GM23338 (cell line): ENCODE measurements at regions not wholly inside any gene's neighbourhood (a gene's known extent, or its start where the extent isn't known, plus 50 kb on each side); places are given as distances from the start of the nearest gene placed in this dataset.

Source experiments
- ATAC-seq: fragments of 200-7000 bp; cut with Tn5 transposase; 3 replicates; pipeline ENCODE4 v1.9.1; 2020
- DNase-seq: peaks from one replicate; pipeline ENCODE4 v3.0.0-alpha.2; 2015; ENCODE audit warnings: low spot score
- H2AFZ ChIP-seq: fragments of 200-600 bp; sonication (generic); 2 replicates; pipeline ENCODE4 v1.8.0; 2016; ENCODE audit warnings: antibody characterized with exemption, mild to moderate bottlenecking, moderate library complexity
- H3F3A ChIP-seq: fragments of 200-600 bp; sonication (generic); replicated peaks from 2 replicates; pipeline ENCODE4 v1.8.0; 2017; ENCODE audit warnings: antibody characterized with exemption, mixed run types, low read depth
- H3K27ac ChIP-seq: fragments of 200-600 bp; sonication (generic); 2 replicates; pipeline ENCODE4 v1.6.1; 2016; ENCODE audit warnings: low read depth
- H3K27me3 ChIP-seq: fragments of 200-600 bp; sonication (generic); 2 replicates; pipeline ENCODE4 v1.8.0; 2016; ENCODE audit warnings: mild to moderate bottlenecking, mixed run types, moderate library complexity; ENCODE audit not compliant: insufficient read depth
- H3K36me3 ChIP-seq: fragments of 200-600 bp; sonication (generic); 2 replicates; pipeline ENCODE4 v1.8.0; 2016; ENCODE audit warnings: mild to moderate bottlenecking; ENCODE audit not compliant: insufficient read depth
- H3K4me1 ChIP-seq: fragments of 200-600 bp; sonication (generic); 2 replicates; pipeline ENCODE4 v1.8.0; 2016; ENCODE audit warnings: mild to moderate bottlenecking, moderate library complexity; ENCODE audit not compliant: insufficient read depth
- H3K4me2 ChIP-seq: fragments of 200-600 bp; sonication (generic); 2 replicates; pipeline ENCODE4 v1.7.1; 2017; ENCODE audit warnings: mixed run types
- H3K4me3 ChIP-seq: fragments of 200-600 bp; sonication (generic); 2 replicates; pipeline ENCODE4 v1.6.1; 2016; ENCODE audit warnings: mixed run types
- H3K79me2 ChIP-seq: fragments of 200-600 bp; sonication (generic); replicated peaks from 2 replicates; pipeline ENCODE4 v1.8.0; 2017; ENCODE audit warnings: mild to moderate bottlenecking; ENCODE audit not compliant: insufficient read depth
- H3K9me2 ChIP-seq: fragments of 200-600 bp; sonication (generic); 2 replicates; pipeline ENCODE4 v1.8.0; 2017; ENCODE audit not compliant: insufficient read depth
- H4K20me1 ChIP-seq: fragments of 200-600 bp; sonication (generic); replicated peaks from 2 replicates; pipeline ENCODE4 v1.8.0; 2017; ENCODE audit warnings: mild to moderate bottlenecking; ENCODE audit not compliant: insufficient read depth
- H3K27ac Mint-ChIP-seq: 2 replicates; pipeline ENCODE4 v1.8.0; 2020; ENCODE audit warnings: inconsistent platforms, mild to moderate bottlenecking, moderate library complexity, mixed read lengths
- H3K27me3 Mint-ChIP-seq: 3 replicates; pipeline ENCODE4 v1.8.0; 2022; ENCODE audit warnings: low read depth, mild to moderate bottlenecking, moderate library complexity, mixed read lengths, inconsistent platforms; ENCODE audit not compliant: insufficient read depth, poor library complexity
- H3K36me3 Mint-ChIP-seq: 3 replicates; pipeline ENCODE4 v1.8.0; 2021; ENCODE audit warnings: low read depth, mild to moderate bottlenecking, inconsistent platforms, moderate library complexity, mixed read lengths
- H3K4me1 Mint-ChIP-seq: 3 replicates; pipeline ENCODE4 v1.8.0; 2020; ENCODE audit warnings: mild to moderate bottlenecking, inconsistent platforms, mixed read lengths
- H3K4me3 Mint-ChIP-seq: 3 replicates; pipeline ENCODE4 v1.8.0; 2021; ENCODE audit warnings: moderate library complexity, mild to moderate bottlenecking, inconsistent platforms, mixed read lengths
- H3K9me3 Mint-ChIP-seq: 3 replicates; pipeline ENCODE4 v1.8.0; 2020; ENCODE audit warnings: moderate library complexity, mild to moderate bottlenecking, inconsistent platforms, mixed read lengths
- CREB1 ChIP-seq: fragments of 250-450 bp; sonication (Bioruptor Pico); IDR thresholded peaks from 2 replicates; pipeline ENCODE4 v1.5.0; 2020; ENCODE audit warnings: low read depth, mild to moderate bottlenecking, moderate library complexity
- EZH2 ChIP-seq: fragments of 200-600 bp; sonication (generic); IDR thresholded peaks from one replicate; pipeline ENCODE4 v1.8.0; 2017; ENCODE audit warnings: antibody characterized with exemption, mild to moderate bottlenecking, low read depth; ENCODE audit not compliant: unreplicated experiment
- EZH2phosphoT487 ChIP-seq: fragments of 200-600 bp; sonication (generic); IDR thresholded peaks from one replicate; pipeline ENCODE4 v1.8.1; 2018; ENCODE audit warnings: antibody characterized with exemption; ENCODE audit not compliant: unreplicated experiment
- JUNB ChIP-seq: IDR thresholded peaks from one replicate; pipeline ENCODE4 v1.6.1; 2016; ENCODE audit warnings: antibody characterized with exemption; ENCODE audit not compliant: unreplicated experiment
- POLR2AphosphoS5 ChIP-seq: IDR thresholded peaks from 2 replicates; pipeline ENCODE4 v1.6.1; 2016; ENCODE audit warnings: antibody characterized with exemption, low read depth
- STAT1 ChIP-seq: IDR thresholded peaks from one replicate; pipeline ENCODE4 v1.6.1; 2016; ENCODE audit warnings: antibody characterized with exemption; ENCODE audit not compliant: unreplicated experiment
- ZNF331 ChIP-seq: fragments of 250-450 bp; sonication (Bioruptor Pico); IDR thresholded peaks from 2 replicates; pipeline ENCODE4 v1.5.0; 2020; ENCODE audit warnings: low read depth, mild to moderate bottlenecking, moderate library complexity
- TF ChIP-seq, protein P1 (sequence below), 2 experiments: fragments of 200-600 bp in 1 of 2; sonication (generic) in 1 of 2; conservative IDR thresholded peaks; 2 replicates each; pipeline versions ENCODE4 v1.5.1 to v1.6.1; 2016 to 2017; ENCODE audit warnings: antibody characterized with exemption in 2 of 2, low read depth in 2 of 2, mild to moderate bottlenecking in 2 of 2, moderate library complexity in 1 of 2
- TF ChIP-seq, protein P2 (sequence below): IDR thresholded peaks from 2 replicates; pipeline ENCODE4 v1.6.1; 2016; ENCODE audit warnings: antibody characterized with exemption
- TF ChIP-seq, protein P3 (sequence below): IDR thresholded peaks from one replicate; pipeline ENCODE4 v1.6.1; 2018; ENCODE audit warnings: antibody characterized with exemption; ENCODE audit not compliant: unreplicated experiment

DNA sequence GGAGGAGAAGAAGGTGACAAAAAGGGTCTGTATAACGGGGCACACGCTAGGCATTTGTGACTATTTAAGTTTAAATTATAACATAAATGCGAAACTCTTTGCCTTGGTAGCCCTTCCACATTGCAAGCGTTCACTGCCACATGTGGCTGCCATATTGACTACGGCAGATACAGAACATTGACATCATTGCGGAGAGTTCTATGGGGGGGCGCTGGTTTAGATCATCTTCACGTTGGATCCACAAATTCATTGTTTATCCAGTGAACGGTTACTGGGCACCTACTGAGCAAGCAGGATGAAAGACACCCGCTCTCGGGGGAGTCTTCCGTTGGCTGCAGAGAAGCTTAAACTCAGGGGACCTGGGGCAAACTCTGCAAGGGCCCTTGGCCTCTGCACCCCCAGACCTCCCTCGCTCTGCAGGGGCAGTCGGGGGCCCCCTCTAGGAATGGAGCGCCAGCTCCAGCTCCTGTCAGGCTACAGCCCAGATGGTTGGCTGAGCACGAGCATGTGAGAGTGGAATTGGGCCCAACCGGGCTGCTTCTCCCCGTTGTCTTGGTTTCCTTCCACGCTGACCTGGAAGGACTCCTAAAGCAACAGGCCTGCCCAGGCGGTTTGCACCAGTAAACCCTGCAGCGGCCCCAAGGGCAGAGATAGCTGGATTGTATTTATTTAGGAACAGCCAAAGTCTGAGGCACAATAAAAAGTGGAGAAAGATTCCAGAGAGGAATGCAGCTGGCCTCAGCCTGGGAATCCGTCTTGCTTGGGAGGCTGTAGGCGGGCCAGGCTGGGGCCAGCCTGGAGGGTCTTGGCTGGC, 172.2 kb downstream of the SEC14L1 start:
- Histone ChIP-seq H3K36me3 (no peaks in the 10 kb centered on the region), H3F3A (no peaks in the 10 kb centered on the region), H3K9me2 (no peaks in the 10 kb centered on the region), H3K79me2 (no peaks in the 10 kb centered on the region; the same call in 1 of the 2 replicates), H3K27ac (no peak overlapping the region), H2AFZ (no peak overlapping the region), H3K4me2 (no peak overlapping the region), H3K4me1 (peaks cover 4% of the 10 kb centered on the region; the same call in 1 of the 2 replicates), H3K27me3 (no peaks in the 10 kb centered on the region), H3K4me3 (no peak overlapping the region), H4K20me1 (no peaks in the 10 kb centered on the region; the same call in 1 of the 2 replicates)
- H3K27ac Mint-ChIP-seq: no peak overlapping the region
- H3K4me3 Mint-ChIP-seq: no peak overlapping the region
- H3K9me3 Mint-ChIP-seq: no peaks in the 10 kb centered on the region
- TF ChIP-seq EZH2phosphoT487 (no peak), POLR2AphosphoS5 (no peak)
- H3K36me3 Mint-ChIP-seq: peaks cover 4% of the 10 kb centered on the region; the same call in 1 of the 3 replicates
- ATAC-seq (no peak), DNase-seq (no peak)
- peaks cover 8% of the 10 kb centered on the region for H3K27me3 Mint-ChIP-seq
- H3K4me1 Mint-ChIP-seq: peaks cover 17% of the 10 kb centered on the region

DNA sequence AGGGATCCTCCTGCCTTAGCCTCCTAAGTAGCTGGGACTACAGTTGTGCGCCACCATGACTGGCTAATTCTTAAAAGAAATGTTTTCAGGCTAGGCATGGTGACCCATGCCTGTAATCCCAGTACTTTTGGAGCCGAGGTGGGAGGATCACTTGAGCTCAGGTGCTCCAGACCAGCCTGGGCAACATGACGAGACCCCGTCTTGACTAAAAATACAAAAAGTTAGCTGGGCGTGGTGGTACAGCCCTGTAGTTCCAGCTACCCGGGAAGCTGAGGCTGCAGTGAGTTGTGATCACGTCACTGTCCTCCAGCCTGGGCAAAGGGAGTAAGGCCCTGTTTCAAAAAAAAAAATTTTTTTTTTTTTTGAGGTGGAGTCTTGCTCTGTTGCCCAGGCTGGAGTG, 173.1 kb downstream of the SEC14L1 start:
- H3K27ac Mint-ChIP-seq: no peak overlapping the region
- Histone ChIP-seq H3K79me2 (no peaks in the 10 kb centered on the region; the same call in 1 of the 2 replicates), H3K4me2 (no peak overlapping the region), H2AFZ (no peak overlapping the region), H3K27me3 (no peaks in the 10 kb centered on the region), H3F3A (no peaks in the 10 kb centered on the region), H3K4me1 (peaks cover 4% of the 10 kb centered on the region; the same call in 1 of the 2 replicates), H3K9me2 (no peaks in the 10 kb centered on the region), H3K36me3 (no peaks in the 10 kb centered on the region), H3K4me3 (no peak overlapping the region), H4K20me1 (no peaks in the 10 kb centered on the region; the same call in 1 of the 2 replicates), H3K27ac (no peak overlapping the region)
- peaks cover 10% of the 10 kb centered on the region for H3K27me3 Mint-ChIP-seq
- peaks cover 20% of the 10 kb centered on the region for H3K4me1 Mint-ChIP-seq
- H3K9me3 Mint-ChIP-seq: no peaks in the 10 kb centered on the region
- H3K36me3 Mint-ChIP-seq: peaks cover 4% of the 10 kb centered on the region; the same call in 1 of the 3 replicates
- ATAC-seq (no peak), DNase-seq (no peak)
- no peak overlapping the region for H3K4me3 Mint-ChIP-seq
- no peak for TF ChIP-seq JUNB
- TF ChIP-seq, protein P1, sequence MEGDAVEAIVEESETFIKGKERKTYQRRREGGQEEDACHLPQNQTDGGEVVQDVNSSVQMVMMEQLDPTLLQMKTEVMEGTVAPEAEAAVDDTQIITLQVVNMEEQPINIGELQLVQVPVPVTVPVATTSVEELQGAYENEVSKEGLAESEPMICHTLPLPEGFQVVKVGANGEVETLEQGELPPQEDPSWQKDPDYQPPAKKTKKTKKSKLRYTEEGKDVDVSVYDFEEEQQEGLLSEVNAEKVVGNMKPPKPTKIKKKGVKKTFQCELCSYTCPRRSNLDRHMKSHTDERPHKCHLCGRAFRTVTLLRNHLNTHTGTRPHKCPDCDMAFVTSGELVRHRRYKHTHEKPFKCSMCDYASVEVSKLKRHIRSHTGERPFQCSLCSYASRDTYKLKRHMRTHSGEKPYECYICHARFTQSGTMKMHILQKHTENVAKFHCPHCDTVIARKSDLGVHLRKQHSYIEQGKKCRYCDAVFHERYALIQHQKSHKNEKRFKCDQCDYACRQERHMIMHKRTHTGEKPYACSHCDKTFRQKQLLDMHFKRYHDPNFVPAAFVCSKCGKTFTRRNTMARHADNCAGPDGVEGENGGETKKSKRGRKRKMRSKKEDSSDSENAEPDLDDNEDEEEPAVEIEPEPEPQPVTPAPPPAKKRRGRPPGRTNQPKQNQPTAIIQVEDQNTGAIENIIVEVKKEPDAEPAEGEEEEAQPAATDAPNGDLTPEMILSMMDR (conservative IDR thresholded peaks at IDR 0.05; ENCODE audit: low read depth in 2 of 2): no peak
- TF ChIP-seq EZH2: no peak
- TF ChIP-seq, protein P2, sequence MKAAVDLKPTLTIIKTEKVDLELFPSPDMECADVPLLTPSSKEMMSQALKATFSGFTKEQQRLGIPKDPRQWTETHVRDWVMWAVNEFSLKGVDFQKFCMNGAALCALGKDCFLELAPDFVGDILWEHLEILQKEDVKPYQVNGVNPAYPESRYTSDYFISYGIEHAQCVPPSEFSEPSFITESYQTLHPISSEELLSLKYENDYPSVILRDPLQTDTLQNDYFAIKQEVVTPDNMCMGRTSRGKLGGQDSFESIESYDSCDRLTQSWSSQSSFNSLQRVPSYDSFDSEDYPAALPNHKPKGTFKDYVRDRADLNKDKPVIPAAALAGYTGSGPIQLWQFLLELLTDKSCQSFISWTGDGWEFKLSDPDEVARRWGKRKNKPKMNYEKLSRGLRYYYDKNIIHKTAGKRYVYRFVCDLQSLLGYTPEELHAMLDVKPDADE: no peak
- TF ChIP-seq STAT1: no peak
- TF ChIP-seq CREB1 (CRISPR knock-in tag): no peak
- no peak for TF ChIP-seq ZNF331 (CRISPR knock-in tag)
- TF ChIP-seq, protein P3, sequence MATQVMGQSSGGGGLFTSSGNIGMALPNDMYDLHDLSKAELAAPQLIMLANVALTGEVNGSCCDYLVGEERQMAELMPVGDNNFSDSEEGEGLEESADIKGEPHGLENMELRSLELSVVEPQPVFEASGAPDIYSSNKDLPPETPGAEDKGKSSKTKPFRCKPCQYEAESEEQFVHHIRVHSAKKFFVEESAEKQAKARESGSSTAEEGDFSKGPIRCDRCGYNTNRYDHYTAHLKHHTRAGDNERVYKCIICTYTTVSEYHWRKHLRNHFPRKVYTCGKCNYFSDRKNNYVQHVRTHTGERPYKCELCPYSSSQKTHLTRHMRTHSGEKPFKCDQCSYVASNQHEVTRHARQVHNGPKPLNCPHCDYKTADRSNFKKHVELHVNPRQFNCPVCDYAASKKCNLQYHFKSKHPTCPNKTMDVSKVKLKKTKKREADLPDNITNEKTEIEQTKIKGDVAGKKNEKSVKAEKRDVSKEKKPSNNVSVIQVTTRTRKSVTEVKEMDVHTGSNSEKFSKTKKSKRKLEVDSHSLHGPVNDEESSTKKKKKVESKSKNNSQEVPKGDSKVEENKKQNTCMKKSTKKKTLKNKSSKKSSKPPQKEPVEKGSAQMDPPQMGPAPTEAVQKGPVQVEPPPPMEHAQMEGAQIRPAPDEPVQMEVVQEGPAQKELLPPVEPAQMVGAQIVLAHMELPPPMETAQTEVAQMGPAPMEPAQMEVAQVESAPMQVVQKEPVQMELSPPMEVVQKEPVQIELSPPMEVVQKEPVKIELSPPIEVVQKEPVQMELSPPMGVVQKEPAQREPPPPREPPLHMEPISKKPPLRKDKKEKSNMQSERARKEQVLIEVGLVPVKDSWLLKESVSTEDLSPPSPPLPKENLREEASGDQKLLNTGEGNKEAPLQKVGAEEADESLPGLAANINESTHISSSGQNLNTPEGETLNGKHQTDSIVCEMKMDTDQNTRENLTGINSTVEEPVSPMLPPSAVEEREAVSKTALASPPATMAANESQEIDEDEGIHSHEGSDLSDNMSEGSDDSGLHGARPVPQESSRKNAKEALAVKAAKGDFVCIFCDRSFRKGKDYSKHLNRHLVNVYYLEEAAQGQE: no peak
- no peak for TF ChIP-seq POLR2AphosphoS5
- no peak for TF ChIP-seq EZH2phosphoT487
